ENCODE measurements at regions not wholly inside any gene's neighbourhood (a gene's known extent, or its start where the extent isn't known, plus 50 kb on each side); places are given as distances from the start of the nearest gene placed in this dataset.

DNA sequence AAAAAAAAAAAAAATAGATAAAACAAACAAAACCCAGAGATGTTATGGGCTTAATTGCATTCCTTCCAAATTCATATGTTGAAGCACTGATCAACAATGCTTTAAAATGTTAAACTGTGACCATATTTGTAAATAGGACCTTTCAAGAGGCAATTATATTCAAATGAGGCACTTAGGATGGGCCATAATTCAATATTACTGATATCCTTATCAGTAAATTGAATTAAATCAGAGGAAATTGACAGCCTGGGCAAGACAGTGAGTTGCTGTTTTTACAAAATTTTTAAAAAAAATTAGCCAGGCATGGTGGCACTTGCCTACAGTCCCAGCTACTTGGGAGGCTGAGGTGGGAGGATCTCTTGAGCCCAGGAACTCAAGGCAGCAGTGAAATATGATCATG lies 364.1 kb downstream of the GJA1 start:
- no peak overlapping the region for H3K9ac ChIP-seq (ENCODE audit: low read length in 3 of 3)
- intact Hi-C loops (cut with DNase I) = no loop called here
- FAIRE-seq (no peak), DNase-seq (no peak)
- H3K4me3 ChIP-seq (ENCODE audit: low read length in 3 of 3) = no peak overlapping the region
- TF ChIP-seq, protein P1, sequence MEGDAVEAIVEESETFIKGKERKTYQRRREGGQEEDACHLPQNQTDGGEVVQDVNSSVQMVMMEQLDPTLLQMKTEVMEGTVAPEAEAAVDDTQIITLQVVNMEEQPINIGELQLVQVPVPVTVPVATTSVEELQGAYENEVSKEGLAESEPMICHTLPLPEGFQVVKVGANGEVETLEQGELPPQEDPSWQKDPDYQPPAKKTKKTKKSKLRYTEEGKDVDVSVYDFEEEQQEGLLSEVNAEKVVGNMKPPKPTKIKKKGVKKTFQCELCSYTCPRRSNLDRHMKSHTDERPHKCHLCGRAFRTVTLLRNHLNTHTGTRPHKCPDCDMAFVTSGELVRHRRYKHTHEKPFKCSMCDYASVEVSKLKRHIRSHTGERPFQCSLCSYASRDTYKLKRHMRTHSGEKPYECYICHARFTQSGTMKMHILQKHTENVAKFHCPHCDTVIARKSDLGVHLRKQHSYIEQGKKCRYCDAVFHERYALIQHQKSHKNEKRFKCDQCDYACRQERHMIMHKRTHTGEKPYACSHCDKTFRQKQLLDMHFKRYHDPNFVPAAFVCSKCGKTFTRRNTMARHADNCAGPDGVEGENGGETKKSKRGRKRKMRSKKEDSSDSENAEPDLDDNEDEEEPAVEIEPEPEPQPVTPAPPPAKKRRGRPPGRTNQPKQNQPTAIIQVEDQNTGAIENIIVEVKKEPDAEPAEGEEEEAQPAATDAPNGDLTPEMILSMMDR (IDR thresholded peaks at IDR 0.05; ENCODE audit: borderline replicate concordance, extremely low read depth, insufficient read depth) = no peak
- no peaks in the 10 kb centered on the region for H3K36me3 ChIP-seq (ENCODE audit: control insufficient read depth in 2 of 3, insufficient read depth in 3 of 3, low read length in 3 of 3)
- H3K4me1 ChIP-seq (ENCODE audit: control insufficient read depth in 2 of 3, insufficient read depth in 2 of 3, low read depth in 1 of 3, low read length in 3 of 3) = no peaks in the 10 kb centered on the region
- H3K9me3 ChIP-seq (ENCODE audit: control insufficient read depth in 2 of 3, insufficient read depth in 1 of 3, low read length in 3 of 3) = peaks cover 0 to 11% (median 0%) of the 10 kb centered on the region in 3 donors
- H3K27ac ChIP-seq (ENCODE audit: low read depth in 2 of 2, low read length in 2 of 2) = no peak overlapping the region
- no peaks in the 10 kb centered on the region for H3K27me3 ChIP-seq (ENCODE audit: control insufficient read depth, insufficient read depth, low read length)

DNA sequence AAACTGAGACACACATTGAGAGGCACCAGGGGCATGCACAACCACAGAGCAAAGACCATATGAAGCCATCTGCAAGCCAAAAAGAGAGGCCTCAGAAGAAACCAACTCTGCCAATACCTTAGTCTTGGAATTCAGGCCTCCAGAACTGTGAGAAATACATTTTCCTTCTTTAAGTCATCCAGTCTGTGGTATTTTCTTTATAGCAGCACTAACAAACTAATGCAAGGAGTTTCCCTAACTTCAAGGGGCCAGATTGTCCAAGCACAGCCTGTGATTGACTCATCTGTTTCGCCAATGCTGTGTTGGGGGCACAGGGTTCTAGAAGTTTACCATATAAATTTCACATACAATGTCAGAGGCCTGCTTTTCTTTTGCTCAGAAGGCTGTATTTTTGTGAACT lies 364.6 kb downstream of the GJA1 start:
- Histone ChIP-seq H3K27me3 (ENCODE audit: control insufficient read depth, insufficient read depth, low read length) (no peaks in the 10 kb centered on the region), H3K27ac (ENCODE audit: low read depth in 2 of 2, low read length in 2 of 2) (no peak overlapping the region), H3K36me3 (ENCODE audit: control insufficient read depth in 2 of 3, insufficient read depth in 3 of 3, low read length in 3 of 3) (no peaks in the 10 kb centered on the region), H3K9me3 (ENCODE audit: control insufficient read depth in 2 of 3, insufficient read depth in 1 of 3, low read length in 3 of 3) (peaks cover 0 to 11% (median 0%) of the 10 kb centered on the region in 3 donors), H3K4me1 (ENCODE audit: control insufficient read depth in 2 of 3, insufficient read depth in 2 of 3, low read depth in 1 of 3, low read length in 3 of 3) (no peaks in the 10 kb centered on the region), H3K9ac (ENCODE audit: low read length in 3 of 3) (no peak overlapping the region), H3K4me3 (ENCODE audit: low read length in 3 of 3) (no peak overlapping the region)
- DNase-seq (no peak), FAIRE-seq (no peak)
- TF ChIP-seq, protein P1 (IDR thresholded peaks at IDR 0.05; ENCODE audit: borderline replicate concordance, extremely low read depth, insufficient read depth) = no peak
- intact Hi-C loops (cut with DNase I) = no loop called here

DNA sequence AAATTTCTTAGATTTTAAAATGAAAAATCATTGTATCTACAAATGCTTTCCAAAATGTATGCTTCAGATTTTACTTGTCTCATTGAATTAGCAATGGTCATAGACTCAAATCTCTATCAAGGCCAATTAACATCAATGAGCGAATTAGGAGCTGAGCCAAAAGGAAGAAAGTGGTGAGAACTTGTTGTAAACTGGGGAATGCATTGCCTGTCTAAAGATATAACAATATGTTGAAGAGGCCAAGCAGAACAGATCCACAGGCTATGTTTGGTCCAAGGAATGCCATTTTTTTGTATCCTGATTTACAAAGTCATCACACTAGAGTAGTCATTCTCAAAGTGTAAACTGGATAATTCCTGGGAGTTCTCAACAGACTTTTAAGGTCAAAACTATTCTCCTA lies 370.7 kb downstream of the GJA1 start:
- H3K9me3 ChIP-seq (ENCODE audit: control insufficient read depth in 2 of 3, insufficient read depth in 1 of 3, low read length in 3 of 3) = no peaks in the 10 kb centered on the region

More for the DNA sequence above, 370.7 kb downstream of the GJA1 start:
- H3K36me3 ChIP-seq (ENCODE audit: control insufficient read depth in 2 of 3, insufficient read depth in 3 of 3, low read length in 3 of 3) = no peaks in the 10 kb centered on the region
- TF ChIP-seq, protein P1 (IDR thresholded peaks at IDR 0.05; ENCODE audit: borderline replicate concordance, extremely low read depth, insufficient read depth) = no peak
- no peak overlapping the region for H3K9ac ChIP-seq (ENCODE audit: low read length in 3 of 3)
- FAIRE-seq (no peak), DNase-seq (no peak)
- H3K27me3 ChIP-seq (ENCODE audit: control insufficient read depth, insufficient read depth, low read length) = no peaks in the 10 kb centered on the region
- intact Hi-C loops (cut with DNase I) = no loop called here
- H3K4me3 ChIP-seq (ENCODE audit: low read length in 3 of 3) = no peak overlapping the region
- no peak overlapping the region for H3K27ac ChIP-seq (ENCODE audit: low read depth in 2 of 2, low read length in 2 of 2)
- no peaks in the 10 kb centered on the region for H3K4me1 ChIP-seq (ENCODE audit: control insufficient read depth in 2 of 3, insufficient read depth in 2 of 3, low read depth in 1 of 3, low read length in 3 of 3)
